ENCODE measurements at regions not wholly inside any gene's neighbourhood (a gene's known extent, or its start where the extent isn't known, plus 50 kb on each side); places are given as distances from the start of the nearest gene placed in this dataset.

DNA sequence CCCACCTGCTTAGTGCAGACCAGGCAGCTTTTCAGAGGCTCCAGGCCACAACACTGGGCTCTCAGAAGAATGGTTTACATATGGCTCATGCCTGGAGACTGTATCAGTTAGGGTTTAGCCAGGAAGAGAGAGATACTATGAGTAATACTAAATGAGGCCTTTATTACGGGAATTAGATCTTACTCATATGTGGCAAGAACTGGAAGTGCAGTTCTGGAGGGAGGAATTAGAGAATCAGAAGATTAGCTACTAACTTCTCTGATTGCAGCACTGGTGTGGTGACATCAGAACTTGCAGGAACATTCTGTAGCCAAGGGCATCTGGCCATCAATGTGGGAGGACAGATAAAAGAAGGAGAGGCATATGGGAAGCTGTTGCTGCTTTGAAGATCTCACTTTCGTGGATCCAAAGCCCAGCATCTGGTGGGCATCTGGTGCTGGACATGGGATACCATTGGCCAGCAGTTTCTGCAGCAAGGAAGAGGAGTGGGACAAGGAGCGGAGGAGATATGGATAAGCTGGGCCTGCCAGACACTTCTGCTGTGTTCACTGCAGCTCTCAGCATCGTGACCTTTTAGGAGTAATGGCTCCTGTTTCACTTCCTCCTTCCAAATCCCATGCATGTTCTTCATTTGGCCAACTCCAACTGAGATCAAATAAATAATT lies 248.5 kb downstream of the BTBD3 start:
- BruUV-seq (replicated peaks): no TSS peak
- Histone ChIP-seq H3K27me3 (ENCODE audit: control insufficient read depth in 2 of 2, insufficient read depth in 2 of 2, low read length in 2 of 2) (no peaks in the 10 kb centered on the region), H2AFZ (ENCODE audit: low read depth, low read length) (no peak overlapping the region), H3K27ac (ENCODE audit: insufficient read depth, low read depth, low read length) (no peak overlapping the region), H3K9me3 (replicated peaks; ENCODE audit: control insufficient read depth, insufficient read depth, low read length) (no peaks in the 10 kb centered on the region), H3K9ac (replicated peaks; ENCODE audit: extremely low read depth, insufficient read depth, low read length) (no peak overlapping the region), H3K4me2 (ENCODE audit: insufficient read depth, low read length) (no peak overlapping the region), H3K4me1 (ENCODE audit: control insufficient read depth, extremely low read depth, insufficient read depth, low read length) (no peaks in the 10 kb centered on the region), H4K20me1 (replicated peaks; ENCODE audit: control insufficient read depth, extremely low read depth, insufficient read depth, low read length) (no peaks in the 10 kb centered on the region), H3K9me1 (replicated peaks; ENCODE audit: control insufficient read depth, extremely low read depth, insufficient read depth, low read length) (no peaks in the 10 kb centered on the region), H3K36me3 (ENCODE audit: control insufficient read depth in 2 of 2, extremely low read depth in 1 of 2, insufficient read depth in 2 of 2, low read length in 2 of 2) (no peaks in the 10 kb centered on the region), H3K4me3 (replicated peaks in 1 of 3; ENCODE audit: insufficient read depth in 1 of 3, low read depth in 1 of 3, low read length in 3 of 3) (no peak overlapping the region), H3K79me2 (ENCODE audit: control insufficient read depth, insufficient read depth, low read length) (no peaks in the 10 kb centered on the region)
- ChIA-PET CTCF (no interaction called here), POLR2A (no interaction called here)
- TF ChIP-seq EZH2 (IDR thresholded peaks at IDR 0.05; ENCODE audit: borderline replicate concordance, low read depth, low read length, severe bottlenecking) (no peak), GATA2 (IDR thresholded peaks at IDR 0.05; ENCODE audit: insufficient read depth, insufficient read length, low read depth, low read length) (no peak), MYC (IDR thresholded peaks at IDR 0.05; ENCODE audit: low read depth, low read length) (no peak), POLR2AphosphoS5 (IDR thresholded peaks at IDR 0.05; ENCODE audit: insufficient read depth, low read depth, low read length) (no peak), POLR2A (IDR thresholded peaks at IDR 0.05; ENCODE audit: low read depth, low read length) (no peak), JUN (IDR thresholded peaks at IDR 0.05; ENCODE audit: borderline replicate concordance, insufficient read depth, insufficient read length, low read depth) (no peak), FOS (IDR thresholded peaks at IDR 0.05; ENCODE audit: borderline replicate concordance, insufficient read depth, low read length) (no peak)
- TF ChIP-seq, protein P1, sequence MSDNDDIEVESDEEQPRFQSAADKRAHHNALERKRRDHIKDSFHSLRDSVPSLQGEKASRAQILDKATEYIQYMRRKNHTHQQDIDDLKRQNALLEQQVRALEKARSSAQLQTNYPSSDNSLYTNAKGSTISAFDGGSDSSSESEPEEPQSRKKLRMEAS (IDR thresholded peaks at IDR 0.05; ENCODE audit: insufficient read depth, insufficient read length): no peak
- TF ChIP-seq, protein P2, sequence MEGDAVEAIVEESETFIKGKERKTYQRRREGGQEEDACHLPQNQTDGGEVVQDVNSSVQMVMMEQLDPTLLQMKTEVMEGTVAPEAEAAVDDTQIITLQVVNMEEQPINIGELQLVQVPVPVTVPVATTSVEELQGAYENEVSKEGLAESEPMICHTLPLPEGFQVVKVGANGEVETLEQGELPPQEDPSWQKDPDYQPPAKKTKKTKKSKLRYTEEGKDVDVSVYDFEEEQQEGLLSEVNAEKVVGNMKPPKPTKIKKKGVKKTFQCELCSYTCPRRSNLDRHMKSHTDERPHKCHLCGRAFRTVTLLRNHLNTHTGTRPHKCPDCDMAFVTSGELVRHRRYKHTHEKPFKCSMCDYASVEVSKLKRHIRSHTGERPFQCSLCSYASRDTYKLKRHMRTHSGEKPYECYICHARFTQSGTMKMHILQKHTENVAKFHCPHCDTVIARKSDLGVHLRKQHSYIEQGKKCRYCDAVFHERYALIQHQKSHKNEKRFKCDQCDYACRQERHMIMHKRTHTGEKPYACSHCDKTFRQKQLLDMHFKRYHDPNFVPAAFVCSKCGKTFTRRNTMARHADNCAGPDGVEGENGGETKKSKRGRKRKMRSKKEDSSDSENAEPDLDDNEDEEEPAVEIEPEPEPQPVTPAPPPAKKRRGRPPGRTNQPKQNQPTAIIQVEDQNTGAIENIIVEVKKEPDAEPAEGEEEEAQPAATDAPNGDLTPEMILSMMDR (IDR thresholded peaks at IDR 0.05; ENCODE audit: extremely low read depth in 1 of 2, insufficient read depth in 1 of 2, low read depth in 1 of 2, low read length in 2 of 2): no peak
- DNase-seq (ENCODE audit: low read depth, low spot score) (no peak), FAIRE-seq (no peak)
- dilution Hi-C loops (cut with MboI; ENCODE audit: extremely low pct_ligation_motif_present, low sequenced_read_pairs): no loop called here
- intact Hi-C loops (cut with micrococcal nuclease): no loop called here
